Liver (tissue), 8 donors: ENCODE measurements at regions not wholly inside any gene's neighbourhood (a gene's known extent, or its start where the extent isn't known, plus 50 kb on each side); places are given as distances from the start of the nearest gene placed in this dataset.

ENCODE experiments used
- DNase-seq: peaks from one replicate; pipeline ENCODE4 v3.0.0-alpha.2; 2017; ENCODE audit warnings: low spot score
- H3K27ac ChIP-seq, 2 donors: one replicate each; pipeline ENCODE4 v1.7.0; 2013; ENCODE audit warnings: inconsistent platforms in 2 of 2, low read length in 2 of 2, control low read depth in 1 of 2, low read depth in 1 of 2, mild to moderate bottlenecking in 1 of 2
- H3K27me3 ChIP-seq, 4 donors: one replicate each; pipeline versions ENCODE4 v1.6.1 to v1.7.0; 2013; ENCODE audit warnings: low read length in 3 of 4, inconsistent platforms in 1 of 4, mild to moderate bottlenecking in 1 of 4, moderate library complexity in 1 of 4; ENCODE audit not compliant: control insufficient read depth in 4 of 4, insufficient read depth in 4 of 4
- H3K36me3 ChIP-seq, 4 donors: one replicate each; pipeline versions ENCODE4 v1.6.1 to v1.7.0; 2013; ENCODE audit warnings: low read length in 3 of 4, mild to moderate bottlenecking in 3 of 4, low read depth in 1 of 4, moderate library complexity in 1 of 4; ENCODE audit not compliant: control insufficient read depth in 4 of 4, insufficient read depth in 3 of 4
- H3K4me1 ChIP-seq, 4 donors: one replicate each; pipeline versions ENCODE4 v1.6.1 to v1.7.0; 2013; ENCODE audit warnings: low read length in 3 of 4, mild to moderate bottlenecking in 3 of 4, moderate library complexity in 1 of 4; ENCODE audit not compliant: control insufficient read depth in 4 of 4, insufficient read depth in 4 of 4
- H3K4me3 ChIP-seq, 3 donors: one replicate each; pipeline versions ENCODE4 v1.6.1 to v1.7.0; 2013; ENCODE audit warnings: low read length in 3 of 3, control low read depth in 1 of 3, low read depth in 1 of 3, mild to moderate bottlenecking in 1 of 3
- H3K9ac ChIP-seq, 2 donors: one replicate each; pipeline ENCODE4 v1.7.0; 2013; ENCODE audit warnings: low read length in 2 of 2, mild to moderate bottlenecking in 2 of 2, moderate library complexity in 2 of 2, control low read depth in 1 of 2, low read depth in 1 of 2
- H3K9me3 ChIP-seq, 4 donors: one replicate each; pipeline versions ENCODE4 v1.6.1 to v1.7.0; 2013; ENCODE audit warnings: low read length in 3 of 4; ENCODE audit not compliant: control insufficient read depth in 4 of 4
- EGR1 ChIP-seq, 2 donors: IDR thresholded peaks; 2 replicates each; pipeline ENCODE4 v1.6.1; 2016 to 2018; ENCODE audit warnings: antibody characterized with exemption in 2 of 2, low read depth in 2 of 2
- FOXA1 ChIP-seq: IDR thresholded peaks from 2 replicates; pipeline ENCODE4 v1.6.1; 2016; ENCODE audit warnings: antibody characterized with exemption
- GABPA ChIP-seq, 2 donors: IDR thresholded peaks in 1 of 2; conservative IDR thresholded peaks in 1 of 2; 2 replicates each; pipeline ENCODE4 v1.6.1; 2016; ENCODE audit warnings: antibody characterized with exemption in 2 of 2, mild to moderate bottlenecking in 1 of 2, moderate library complexity in 1 of 2
- HNF4G ChIP-seq: IDR thresholded peaks from 2 replicates; pipeline ENCODE4 v1.6.1; 2016; ENCODE audit warnings: antibody characterized with exemption
- NR2F2 ChIP-seq: IDR thresholded peaks from 2 replicates; pipeline ENCODE4 v1.6.1; 2016; ENCODE audit warnings: antibody characterized with exemption
- RAD21 ChIP-seq, 2 donors: IDR thresholded peaks; 2 replicates each; pipeline ENCODE4 v1.6.1; 2016; ENCODE audit warnings: antibody characterized with exemption in 2 of 2, mild to moderate bottlenecking in 2 of 2
- RXRA ChIP-seq, 2 donors: IDR thresholded peaks; 2 replicates each; pipeline ENCODE4 v1.6.1; 2017 to 2018; ENCODE audit warnings: antibody characterized with exemption in 2 of 2, mild to moderate bottlenecking in 1 of 2
- SP1 ChIP-seq: IDR thresholded peaks from 2 replicates; pipeline ENCODE4 v1.6.1; 2018; ENCODE audit warnings: antibody characterized with exemption, mild to moderate bottlenecking
- TAF1 ChIP-seq: conservative IDR thresholded peaks from 2 replicates; pipeline ENCODE4 v1.6.1; 2016; ENCODE audit warnings: antibody characterized with exemption, mild to moderate bottlenecking
- YY1 ChIP-seq: IDR thresholded peaks from 2 replicates; pipeline ENCODE4 v1.6.1; 2016; ENCODE audit warnings: antibody characterized with exemption, mild to moderate bottlenecking
- WGBS: extraction: QIAGEN DNeasy Blood & Tissue Kit; methylation state at CpG from one replicate; pipeline ENCODE4 v1.1.7; 2013; 5-methylcytosine and 5-hydroxymethylcytosine counted together
- TF ChIP-seq, protein P1 (sequence below): IDR thresholded peaks from 2 replicates; pipeline ENCODE4 v1.6.1; 2016; ENCODE audit warnings: antibody characterized with exemption, mild to moderate bottlenecking
- TF ChIP-seq, protein P2 (sequence below): IDR thresholded peaks from 2 replicates; pipeline ENCODE4 v1.6.1; 2016; ENCODE audit warnings: antibody characterized with exemption
- TF ChIP-seq, protein P3 (sequence below): IDR thresholded peaks from 2 replicates; pipeline ENCODE4 v1.6.1; 2016; ENCODE audit warnings: antibody characterized with exemption
- TF ChIP-seq, protein P4 (sequence below): fragments of 150-350 bp; IDR thresholded peaks from 2 replicates; pipeline ENCODE4 v1.5.1; 2017; ENCODE audit warnings: improper control_type of control experiment, low read depth, low read length; ENCODE audit not compliant: missing input control
- TF ChIP-seq, protein P5 (sequence below): IDR thresholded peaks from 2 replicates; pipeline ENCODE4 v1.6.1; 2016; ENCODE audit warnings: antibody characterized with exemption
- donor health status: healthy.
- donor health status: healthy.
- donor health status: healthy.
- donor health status: healthy.
- donor health status: healthy.

DNA sequence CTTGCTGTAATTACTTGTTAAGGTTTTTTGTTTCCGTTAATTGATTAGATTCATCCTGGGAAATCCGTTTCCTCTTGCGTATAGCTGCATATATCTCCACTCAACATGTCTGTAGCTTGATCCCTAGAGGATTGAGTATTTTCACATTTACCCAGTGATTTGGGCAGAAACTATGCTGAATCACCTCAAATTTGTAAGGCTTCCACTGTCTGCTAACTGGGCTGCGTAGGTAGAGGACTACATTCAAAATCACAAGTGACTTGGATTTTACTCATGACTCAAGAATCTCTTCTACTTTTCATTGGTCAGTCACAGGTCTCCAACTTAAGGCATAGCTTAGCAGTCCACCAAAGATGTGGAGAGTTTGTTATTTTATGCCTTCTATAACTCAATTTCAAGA lies 141.8 kb downstream of the POLR1F start:
- Histone ChIP-seq H3K27ac (no peak overlapping the region), H3K9ac (no peak overlapping the region), H3K4me3 (no peak overlapping the region), H3K9me3 (no peaks in the 10 kb centered on the region), H3K4me1 (no peaks in the 10 kb centered on the region), H3K36me3 (no peaks in the 10 kb centered on the region), H3K27me3 (no peaks in the 10 kb centered on the region)
- 83% methylated on average over 4 of the region's 4 CpGs for WGBS
- DNase-seq: no peak
- TF ChIP-seq, protein P1, sequence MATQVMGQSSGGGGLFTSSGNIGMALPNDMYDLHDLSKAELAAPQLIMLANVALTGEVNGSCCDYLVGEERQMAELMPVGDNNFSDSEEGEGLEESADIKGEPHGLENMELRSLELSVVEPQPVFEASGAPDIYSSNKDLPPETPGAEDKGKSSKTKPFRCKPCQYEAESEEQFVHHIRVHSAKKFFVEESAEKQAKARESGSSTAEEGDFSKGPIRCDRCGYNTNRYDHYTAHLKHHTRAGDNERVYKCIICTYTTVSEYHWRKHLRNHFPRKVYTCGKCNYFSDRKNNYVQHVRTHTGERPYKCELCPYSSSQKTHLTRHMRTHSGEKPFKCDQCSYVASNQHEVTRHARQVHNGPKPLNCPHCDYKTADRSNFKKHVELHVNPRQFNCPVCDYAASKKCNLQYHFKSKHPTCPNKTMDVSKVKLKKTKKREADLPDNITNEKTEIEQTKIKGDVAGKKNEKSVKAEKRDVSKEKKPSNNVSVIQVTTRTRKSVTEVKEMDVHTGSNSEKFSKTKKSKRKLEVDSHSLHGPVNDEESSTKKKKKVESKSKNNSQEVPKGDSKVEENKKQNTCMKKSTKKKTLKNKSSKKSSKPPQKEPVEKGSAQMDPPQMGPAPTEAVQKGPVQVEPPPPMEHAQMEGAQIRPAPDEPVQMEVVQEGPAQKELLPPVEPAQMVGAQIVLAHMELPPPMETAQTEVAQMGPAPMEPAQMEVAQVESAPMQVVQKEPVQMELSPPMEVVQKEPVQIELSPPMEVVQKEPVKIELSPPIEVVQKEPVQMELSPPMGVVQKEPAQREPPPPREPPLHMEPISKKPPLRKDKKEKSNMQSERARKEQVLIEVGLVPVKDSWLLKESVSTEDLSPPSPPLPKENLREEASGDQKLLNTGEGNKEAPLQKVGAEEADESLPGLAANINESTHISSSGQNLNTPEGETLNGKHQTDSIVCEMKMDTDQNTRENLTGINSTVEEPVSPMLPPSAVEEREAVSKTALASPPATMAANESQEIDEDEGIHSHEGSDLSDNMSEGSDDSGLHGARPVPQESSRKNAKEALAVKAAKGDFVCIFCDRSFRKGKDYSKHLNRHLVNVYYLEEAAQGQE: no peak
- TF ChIP-seq, protein P2, sequence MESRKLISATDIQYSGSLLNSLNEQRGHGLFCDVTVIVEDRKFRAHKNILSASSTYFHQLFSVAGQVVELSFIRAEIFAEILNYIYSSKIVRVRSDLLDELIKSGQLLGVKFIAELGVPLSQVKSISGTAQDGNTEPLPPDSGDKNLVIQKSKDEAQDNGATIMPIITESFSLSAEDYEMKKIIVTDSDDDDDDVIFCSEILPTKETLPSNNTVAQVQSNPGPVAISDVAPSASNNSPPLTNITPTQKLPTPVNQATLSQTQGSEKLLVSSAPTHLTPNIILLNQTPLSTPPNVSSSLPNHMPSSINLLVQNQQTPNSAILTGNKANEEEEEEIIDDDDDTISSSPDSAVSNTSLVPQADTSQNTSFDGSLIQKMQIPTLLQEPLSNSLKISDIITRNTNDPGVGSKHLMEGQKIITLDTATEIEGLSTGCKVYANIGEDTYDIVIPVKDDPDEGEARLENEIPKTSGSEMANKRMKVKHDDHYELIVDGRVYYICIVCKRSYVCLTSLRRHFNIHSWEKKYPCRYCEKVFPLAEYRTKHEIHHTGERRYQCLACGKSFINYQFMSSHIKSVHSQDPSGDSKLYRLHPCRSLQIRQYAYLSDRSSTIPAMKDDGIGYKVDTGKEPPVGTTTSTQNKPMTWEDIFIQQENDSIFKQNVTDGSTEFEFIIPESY: no peak
- no peak for TF ChIP-seq EGR1 (IDR thresholded peaks at IDR 0.05; ENCODE audit: low read depth in 2 of 2)

DNA sequence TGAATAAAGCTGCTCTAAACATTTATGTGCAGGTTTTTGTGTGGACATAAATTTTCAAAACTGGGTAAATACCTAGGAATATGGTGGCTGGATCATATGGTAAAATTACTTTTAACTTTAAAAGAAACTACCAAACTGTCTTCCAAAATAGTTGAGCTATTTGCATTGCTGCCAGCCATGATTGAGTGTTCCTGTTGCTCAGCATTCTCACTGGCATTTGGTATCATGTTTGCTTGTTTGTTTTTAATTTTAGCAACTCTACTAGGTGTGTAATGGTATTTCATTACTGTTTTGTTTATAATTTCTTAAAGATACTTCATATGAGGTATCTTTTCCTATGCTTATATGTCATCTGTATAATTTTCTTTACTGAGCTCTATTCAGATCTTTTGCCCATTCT lies 143.2 kb downstream of the POLR1F start:
- Histone ChIP-seq H3K27me3 (no peaks in the 10 kb centered on the region), H3K9me3 (no peaks in the 10 kb centered on the region), H3K36me3 (no peaks in the 10 kb centered on the region), H3K27ac (no peak overlapping the region), H3K4me3 (no peak overlapping the region), H3K4me1 (no peaks in the 10 kb centered on the region), H3K9ac (no peak overlapping the region)
- DNase-seq: no peak
- TF ChIP-seq NR2F2: no peak
- TF ChIP-seq HNF4G: no peak
- TF ChIP-seq, protein P3, sequence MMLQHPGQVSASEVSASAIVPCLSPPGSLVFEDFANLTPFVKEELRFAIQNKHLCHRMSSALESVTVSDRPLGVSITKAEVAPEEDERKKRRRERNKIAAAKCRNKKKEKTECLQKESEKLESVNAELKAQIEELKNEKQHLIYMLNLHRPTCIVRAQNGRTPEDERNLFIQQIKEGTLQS: no peak
- no peak for TF ChIP-seq RXRA (IDR thresholded peaks at IDR 0.05)
- TF ChIP-seq GABPA (IDR thresholded peaks at IDR 0.05 in 1 of 2, conservative IDR thresholded peaks at IDR 0.05 in 1 of 2): no peak
- no peak for TF ChIP-seq FOXA1
- no peak for TF ChIP-seq TAF1
- TF ChIP-seq, protein P2: no peak
- TF ChIP-seq, protein P4, sequence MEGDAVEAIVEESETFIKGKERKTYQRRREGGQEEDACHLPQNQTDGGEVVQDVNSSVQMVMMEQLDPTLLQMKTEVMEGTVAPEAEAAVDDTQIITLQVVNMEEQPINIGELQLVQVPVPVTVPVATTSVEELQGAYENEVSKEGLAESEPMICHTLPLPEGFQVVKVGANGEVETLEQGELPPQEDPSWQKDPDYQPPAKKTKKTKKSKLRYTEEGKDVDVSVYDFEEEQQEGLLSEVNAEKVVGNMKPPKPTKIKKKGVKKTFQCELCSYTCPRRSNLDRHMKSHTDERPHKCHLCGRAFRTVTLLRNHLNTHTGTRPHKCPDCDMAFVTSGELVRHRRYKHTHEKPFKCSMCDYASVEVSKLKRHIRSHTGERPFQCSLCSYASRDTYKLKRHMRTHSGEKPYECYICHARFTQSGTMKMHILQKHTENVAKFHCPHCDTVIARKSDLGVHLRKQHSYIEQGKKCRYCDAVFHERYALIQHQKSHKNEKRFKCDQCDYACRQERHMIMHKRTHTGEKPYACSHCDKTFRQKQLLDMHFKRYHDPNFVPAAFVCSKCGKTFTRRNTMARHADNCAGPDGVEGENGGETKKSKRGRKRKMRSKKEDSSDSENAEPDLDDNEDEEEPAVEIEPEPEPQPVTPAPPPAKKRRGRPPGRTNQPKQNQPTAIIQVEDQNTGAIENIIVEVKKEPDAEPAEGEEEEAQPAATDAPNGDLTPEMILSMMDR: no peak
- TF ChIP-seq, protein P5, sequence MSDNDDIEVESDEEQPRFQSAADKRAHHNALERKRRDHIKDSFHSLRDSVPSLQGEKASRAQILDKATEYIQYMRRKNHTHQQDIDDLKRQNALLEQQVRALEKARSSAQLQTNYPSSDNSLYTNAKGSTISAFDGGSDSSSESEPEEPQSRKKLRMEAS: no peak
- no peak for TF ChIP-seq RAD21 (IDR thresholded peaks at IDR 0.05)
- no peak for TF ChIP-seq SP1
- TF ChIP-seq YY1: no peak
- TF ChIP-seq, protein P1: no peak
- TF ChIP-seq EGR1 (IDR thresholded peaks at IDR 0.05; ENCODE audit: low read depth in 2 of 2): no peak
